Omental fat pad (tissue), 3 donors: ENCODE measurements at regions not wholly inside any gene's neighbourhood (a gene's known extent, or its start where the extent isn't known, plus 50 kb on each side); places are given as distances from the start of the nearest gene placed in this dataset.
"Not testable (repeated sequence)": the region's sequence is repeated elsewhere in the genome, so short reads cannot be mapped to it uniquely, and the experiment has no call there.

ENCODE experiments used
- ATAC-seq: fragments of 150-250 bp; one replicate; pipeline ENCODE4 v1.9.1; 2016; ENCODE audit warnings: mild to moderate bottlenecking, moderate library complexity; ENCODE audit not compliant: low FRiP score
- DNase-seq: peaks from one replicate; pipeline ENCODE4 v3.0.0-alpha.2; 2019; ENCODE audit warnings: low spot score
- CTCF ChIP-seq, 3 donors: fragments of 450-650 bp; IDR thresholded peaks; one replicate each; pipeline ENCODE4 v1.5.1; 2016 to 2017; ENCODE audit warnings: antibody characterized with exemption in 3 of 3, mild to moderate bottlenecking in 3 of 3, moderate library complexity in 2 of 3

- no peak for TF ChIP-seq CTCF (IDR thresholded peaks at IDR 0.05)
- ATAC-seq, result no peak
- DNase-seq, result no peak
These were observed 104.5 kb upstream of the OPCML start for GRCh38 chr11:133636711-133637355.

GRCh38 chr11:133635244-133635739 lies 103.0 kb upstream of the OPCML start:
- ATAC-seq (no peak), DNase-seq (no peak)
- no peak for TF ChIP-seq CTCF (IDR thresholded peaks at IDR 0.05)

- DNase-seq, ATAC-seq: not testable (repeated sequence)
These were observed 96.1 kb upstream of the OPCML start for GRCh38 chr11:133628371-133628770.

- TF ChIP-seq CTCF (IDR thresholded peaks at IDR 0.05), result no peak
- no peak for DNase-seq
- ATAC-seq, result no peak
These were observed 89.3 kb upstream of the OPCML start for GRCh38 chr11:133621611-133622010.

GRCh38 chr11:133619973-133620372 lies 87.7 kb upstream of the OPCML start:
- DNase-seq (no peak), ATAC-seq (no peak)
- TF ChIP-seq CTCF (IDR thresholded peaks at IDR 0.05), result no peak

- no peak for DNase-seq
- TF ChIP-seq CTCF (IDR thresholded peaks at IDR 0.05), result no peak
- ATAC-seq, result no peak
These were observed 87.1 kb upstream of the OPCML start for GRCh38 chr11:133619397-133619796.

- DNase-seq, result no peak
- no peak for ATAC-seq
- TF ChIP-seq CTCF (IDR thresholded peaks at IDR 0.05), result no peak
These were observed 86.2 kb upstream of the OPCML start for GRCh38 chr11:133618544-133618943.
